ENCODE measurements at regions not wholly inside any gene's neighbourhood (a gene's known extent, or its start where the extent isn't known, plus 50 kb on each side); places are given as distances from the start of the nearest gene placed in this dataset.

DNA sequence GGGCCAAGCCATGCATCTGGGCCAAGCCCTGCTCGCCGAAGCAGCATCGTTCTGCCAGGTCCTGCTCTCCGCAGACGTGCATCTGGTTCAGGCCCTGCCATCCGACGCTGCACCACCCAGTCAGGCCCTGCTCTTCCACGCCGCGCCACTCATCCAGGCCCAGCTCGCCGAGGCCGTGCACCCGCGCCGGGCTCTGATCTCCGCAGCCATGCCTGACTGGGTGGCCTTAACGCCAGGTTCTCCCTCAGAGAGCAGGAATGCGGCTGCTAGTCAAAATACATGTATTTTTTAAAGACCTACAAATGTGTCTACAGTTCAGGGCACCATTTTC, 891.1 kb upstream of the CTNND2 start:
- DNase-seq (ENCODE audit: low read depth): no peak
- TF ChIP-seq POLR2A (IDR thresholded peaks at IDR 0.05; ENCODE audit: extremely low read depth, insufficient read length): no peak
- TF ChIP-seq MYC (IDR thresholded peaks at IDR 0.05; ENCODE audit: low read depth, low read length): no peak
- TF ChIP-seq, protein P1, sequence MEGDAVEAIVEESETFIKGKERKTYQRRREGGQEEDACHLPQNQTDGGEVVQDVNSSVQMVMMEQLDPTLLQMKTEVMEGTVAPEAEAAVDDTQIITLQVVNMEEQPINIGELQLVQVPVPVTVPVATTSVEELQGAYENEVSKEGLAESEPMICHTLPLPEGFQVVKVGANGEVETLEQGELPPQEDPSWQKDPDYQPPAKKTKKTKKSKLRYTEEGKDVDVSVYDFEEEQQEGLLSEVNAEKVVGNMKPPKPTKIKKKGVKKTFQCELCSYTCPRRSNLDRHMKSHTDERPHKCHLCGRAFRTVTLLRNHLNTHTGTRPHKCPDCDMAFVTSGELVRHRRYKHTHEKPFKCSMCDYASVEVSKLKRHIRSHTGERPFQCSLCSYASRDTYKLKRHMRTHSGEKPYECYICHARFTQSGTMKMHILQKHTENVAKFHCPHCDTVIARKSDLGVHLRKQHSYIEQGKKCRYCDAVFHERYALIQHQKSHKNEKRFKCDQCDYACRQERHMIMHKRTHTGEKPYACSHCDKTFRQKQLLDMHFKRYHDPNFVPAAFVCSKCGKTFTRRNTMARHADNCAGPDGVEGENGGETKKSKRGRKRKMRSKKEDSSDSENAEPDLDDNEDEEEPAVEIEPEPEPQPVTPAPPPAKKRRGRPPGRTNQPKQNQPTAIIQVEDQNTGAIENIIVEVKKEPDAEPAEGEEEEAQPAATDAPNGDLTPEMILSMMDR (IDR thresholded peaks at IDR 0.05; ENCODE audit: low read depth, low read length): no peak
- no peak for TF ChIP-seq MAX (IDR thresholded peaks at IDR 0.05; ENCODE audit: low read depth, low read length)
- no peak overlapping the region for H3K4me3 ChIP-seq (ENCODE audit: low read depth, low read length)

- no peak for DNase-seq (ENCODE audit: low read depth)
Observed at GRCh38 chr5:12794476-12795332, 890.5 kb upstream of the CTNND2 start.

GRCh38 chr5:12793373-12793772, 889.1 kb upstream of the CTNND2 start:
- TF ChIP-seq POLR2A (IDR thresholded peaks at IDR 0.05; ENCODE audit: extremely low read depth, insufficient read length) (no peak), MYC (IDR thresholded peaks at IDR 0.05; ENCODE audit: low read depth, low read length) (no peak), MAX (IDR thresholded peaks at IDR 0.05; ENCODE audit: low read depth, low read length) (no peak)
- TF ChIP-seq, protein P1 (IDR thresholded peaks at IDR 0.05; ENCODE audit: low read depth, low read length): no peak
- H3K4me3 ChIP-seq (ENCODE audit: low read depth, low read length): no peak overlapping the region
- DNase-seq (ENCODE audit: low read depth): no peak

More at GRCh38 chr5:12794476-12795332, 890.5 kb upstream of the CTNND2 start:
- TF ChIP-seq MYC (IDR thresholded peaks at IDR 0.05; ENCODE audit: low read depth, low read length) (no peak), POLR2A (IDR thresholded peaks at IDR 0.05; ENCODE audit: extremely low read depth, insufficient read length) (no peak), MAX (IDR thresholded peaks at IDR 0.05; ENCODE audit: low read depth, low read length) (no peak)
- TF ChIP-seq, protein P1 (IDR thresholded peaks at IDR 0.05; ENCODE audit: low read depth, low read length): no peak
- H3K4me3 ChIP-seq (ENCODE audit: low read depth, low read length): no peak overlapping the region

GRCh38 chr5:12780536-12780935, 876.3 kb upstream of the CTNND2 start:
- TF ChIP-seq, protein P1 (IDR thresholded peaks at IDR 0.05; ENCODE audit: low read depth, low read length): no peak

DNA sequence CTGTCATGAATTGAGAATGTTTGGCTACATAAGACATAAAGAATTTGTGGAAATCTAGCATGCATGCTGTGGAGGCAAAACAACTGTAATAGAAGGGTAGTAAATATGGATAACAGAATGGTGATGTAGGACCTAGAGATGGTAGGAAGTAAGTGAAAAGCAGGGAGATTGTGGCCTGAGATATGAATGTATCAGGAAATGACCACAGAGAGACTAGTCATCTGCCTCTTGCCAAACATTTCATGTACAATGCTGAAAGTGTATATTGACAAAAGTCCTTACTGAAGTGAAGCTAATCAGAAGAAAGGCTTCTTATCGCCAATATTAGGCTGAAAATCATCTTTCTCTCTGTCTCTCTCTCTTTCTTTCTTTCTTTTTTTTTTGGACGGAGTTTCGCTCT, 873.1 kb upstream of the CTNND2 start:
- TF ChIP-seq MYC (IDR thresholded peaks at IDR 0.05; ENCODE audit: low read depth, low read length): no peak
- TF ChIP-seq POLR2A (IDR thresholded peaks at IDR 0.05; ENCODE audit: extremely low read depth, insufficient read length): no peak
- no peak for TF ChIP-seq MAX (IDR thresholded peaks at IDR 0.05; ENCODE audit: low read depth, low read length)
- TF ChIP-seq, protein P1 (IDR thresholded peaks at IDR 0.05; ENCODE audit: low read depth, low read length): no peak
- peak; percentile 20 for DNase-seq (ENCODE audit: low read depth)
- H3K4me3 ChIP-seq (ENCODE audit: low read depth, low read length): no peak overlapping the region

More at GRCh38 chr5:12780536-12780935, 876.3 kb upstream of the CTNND2 start:
- peak; percentile 30 for DNase-seq (ENCODE audit: low read depth)
- H3K4me3 ChIP-seq (ENCODE audit: low read depth, low read length): no peak overlapping the region
